ENCODE measurements at regions not wholly inside any gene's neighbourhood (a gene's known extent, or its start where the extent isn't known, plus 50 kb on each side); places are given as distances from the start of the nearest gene placed in this dataset.

GRCh38 chr16:86930663-86931373 lies 352.5 kb downstream of the FOXL1 start:
- Mint-ChIP-seq H3K27ac (no peak overlapping the region), H3K27me3 (peaks cover 66% of the 10 kb centered on the region), H3K4me1 (ENCODE audit: low read depth) (peaks cover 1% of the 10 kb centered on the region), H3K36me3 (ENCODE audit: low read depth) (no peaks in the 10 kb centered on the region), H3K9me3 (no peaks in the 10 kb centered on the region), H3K4me3 (no peak overlapping the region)
- no peak for DNase-seq

- no peak overlapping the region for H3K4me3 Mint-ChIP-seq
- H3K9me3 Mint-ChIP-seq: no peaks in the 10 kb centered on the region
- peaks cover 1% of the 10 kb centered on the region for H3K4me1 Mint-ChIP-seq (ENCODE audit: low read depth)
- H3K27ac Mint-ChIP-seq: no peak overlapping the region
- H3K36me3 Mint-ChIP-seq (ENCODE audit: low read depth): no peaks in the 10 kb centered on the region
- no peak for DNase-seq
- peaks cover 65% of the 10 kb centered on the region for H3K27me3 Mint-ChIP-seq
Measured at GRCh38 chr16:86931410-86931941, 353.1 kb downstream of the FOXL1 start.

- Mint-ChIP-seq H3K9me3 (no peaks in the 10 kb centered on the region), H3K27ac (no peak overlapping the region), H3K27me3 (peaks cover 67% of the 10 kb centered on the region), H3K4me1 (ENCODE audit: low read depth) (peaks cover 1% of the 10 kb centered on the region), H3K4me3 (no peak overlapping the region), H3K36me3 (ENCODE audit: low read depth) (no peaks in the 10 kb centered on the region)
- DNase-seq: no peak
Measured at GRCh38 chr16:86932130-86932982, 354.0 kb downstream of the FOXL1 start.

GRCh38 chr16:86934581-86935375 lies 356.4 kb downstream of the FOXL1 start:
- no peak overlapping the region for H3K4me3 Mint-ChIP-seq
- H3K27me3 Mint-ChIP-seq: peaks cover 49% of the 10 kb centered on the region
- peaks cover 7% of the 10 kb centered on the region for H3K9me3 Mint-ChIP-seq
- no peaks in the 10 kb centered on the region for H3K4me1 Mint-ChIP-seq (ENCODE audit: low read depth)
- no peaks in the 10 kb centered on the region for H3K36me3 Mint-ChIP-seq (ENCODE audit: low read depth)
- H3K27ac Mint-ChIP-seq: no peak overlapping the region
- DNase-seq: no peak

GRCh38 chr16:86939609-86940008 lies 361.3 kb downstream of the FOXL1 start:
- Mint-ChIP-seq H3K36me3 (ENCODE audit: low read depth) (no peaks in the 10 kb centered on the region), H3K9me3 (peaks cover 16% of the 10 kb centered on the region), H3K27me3 (peaks cover 32% of the 10 kb centered on the region), H3K4me1 (ENCODE audit: low read depth) (no peaks in the 10 kb centered on the region), H3K27ac (no peak overlapping the region), H3K4me3 (no peak overlapping the region)
- DNase-seq: no peak

GRCh38 chr16:86941731-86942130 lies 363.4 kb downstream of the FOXL1 start:
- Mint-ChIP-seq H3K4me1 (ENCODE audit: low read depth) (no peaks in the 10 kb centered on the region), H3K9me3 (peaks cover 16% of the 10 kb centered on the region), H3K27me3 (peaks cover 12% of the 10 kb centered on the region), H3K36me3 (ENCODE audit: low read depth) (no peaks in the 10 kb centered on the region), H3K27ac (no peak overlapping the region), H3K4me3 (no peak overlapping the region)
- no peak for DNase-seq

- Mint-ChIP-seq H3K36me3 (ENCODE audit: low read depth) (no peaks in the 10 kb centered on the region), H3K27ac (no peak overlapping the region), H3K4me1 (ENCODE audit: low read depth) (no peaks in the 10 kb centered on the region), H3K9me3 (peaks cover 16% of the 10 kb centered on the region), H3K27me3 (peaks cover 5% of the 10 kb centered on the region), H3K4me3 (no peak overlapping the region)
- no peak for DNase-seq
Measured at GRCh38 chr16:86942151-86943051, 364.1 kb downstream of the FOXL1 start.

- peaks cover 4% of the 10 kb centered on the region for H3K9me3 Mint-ChIP-seq
- H3K4me3 Mint-ChIP-seq: no peak overlapping the region
- no peaks in the 10 kb centered on the region for H3K36me3 Mint-ChIP-seq (ENCODE audit: low read depth)
- no peaks in the 10 kb centered on the region for H3K4me1 Mint-ChIP-seq (ENCODE audit: low read depth)
- H3K27ac Mint-ChIP-seq: no peak overlapping the region
- H3K27me3 Mint-ChIP-seq: no peaks in the 10 kb centered on the region
- DNase-seq: no peak
Measured at GRCh38 chr16:86945166-86945900, 367.0 kb downstream of the FOXL1 start.

GRCh38 chr16:86946396-86946795 lies 368.0 kb downstream of the FOXL1 start:
- H3K4me3 Mint-ChIP-seq: no peak overlapping the region
- H3K27me3 Mint-ChIP-seq: no peaks in the 10 kb centered on the region
- H3K4me1 Mint-ChIP-seq (ENCODE audit: low read depth): no peaks in the 10 kb centered on the region
- no peak for DNase-seq
- no peaks in the 10 kb centered on the region for H3K36me3 Mint-ChIP-seq (ENCODE audit: low read depth)
- H3K27ac Mint-ChIP-seq: no peak overlapping the region
- no peaks in the 10 kb centered on the region for H3K9me3 Mint-ChIP-seq

GRCh38 chr16:86946981-86947380 lies 368.6 kb downstream of the FOXL1 start:
- Mint-ChIP-seq H3K4me3 (no peak overlapping the region), H3K9me3 (no peaks in the 10 kb centered on the region), H3K4me1 (ENCODE audit: low read depth) (no peaks in the 10 kb centered on the region), H3K27me3 (no peaks in the 10 kb centered on the region), H3K36me3 (ENCODE audit: low read depth) (no peaks in the 10 kb centered on the region), H3K27ac (no peak overlapping the region)
- no peak for DNase-seq

GRCh38 chr16:86948046-86948445 lies 369.1 kb downstream of the C16orf95 start:
- Mint-ChIP-seq H3K27me3 (peaks cover 5% of the 10 kb centered on the region), H3K4me1 (ENCODE audit: low read depth) (no peaks in the 10 kb centered on the region), H3K9me3 (no peaks in the 10 kb centered on the region), H3K27ac (no peak overlapping the region), H3K4me3 (no peak overlapping the region), H3K36me3 (ENCODE audit: low read depth) (no peaks in the 10 kb centered on the region)
- DNase-seq: no peak

- Mint-ChIP-seq H3K27ac (no peak overlapping the region), H3K9me3 (no peaks in the 10 kb centered on the region), H3K4me3 (no peak overlapping the region), H3K27me3 (peaks cover 11% of the 10 kb centered on the region), H3K4me1 (ENCODE audit: low read depth) (no peaks in the 10 kb centered on the region), H3K36me3 (ENCODE audit: low read depth) (no peaks in the 10 kb centered on the region)
- no peak for DNase-seq
Measured at GRCh38 chr16:86949116-86949515, 368.1 kb downstream of the C16orf95 start.

- H3K36me3 Mint-ChIP-seq (ENCODE audit: low read depth): no peaks in the 10 kb centered on the region
- DNase-seq: no peak
- H3K4me3 Mint-ChIP-seq: no peak overlapping the region
- no peaks in the 10 kb centered on the region for H3K9me3 Mint-ChIP-seq
- no peak overlapping the region for H3K27ac Mint-ChIP-seq
- H3K4me1 Mint-ChIP-seq (ENCODE audit: low read depth): no peaks in the 10 kb centered on the region
- peaks cover 11% of the 10 kb centered on the region for H3K27me3 Mint-ChIP-seq
Measured at GRCh38 chr16:86949630-86950029, 367.6 kb downstream of the C16orf95 start.
